CD4-positive, CD25-positive, alpha-beta regulatory T cell (primary cell): ENCODE measurements at regions not wholly inside any gene's neighbourhood (a gene's known extent, or its start where the extent isn't known, plus 50 kb on each side); places are given as distances from the start of the nearest gene placed in this dataset.

Experiments
- ATAC-seq, 2 donors: fragments of 150-1000 bp; cut with Tn5 transposase; one replicate each; pipeline ENCODE4 v1.10.0; 2021; ENCODE audit warnings: low read depth in 2 of 2, moderate number of reproducible peaks in 2 of 2, moderate library complexity in 1 of 2
- DNase-seq, 3 donors: peaks; one replicate each; pipeline versions ENCODE4 v3.0.0 to v3.0.0-alpha.2; 2012 to 2022; ENCODE audit warnings: mixed read lengths in 1 of 3
- H3K27ac ChIP-seq: one replicate; pipeline ENCODE4 v1.7.0; 2013; ENCODE audit warnings: mild to moderate bottlenecking, low read length; ENCODE audit not compliant: insufficient read depth, poor library complexity, severe bottlenecking
- H3K27me3 ChIP-seq: one replicate; pipeline ENCODE4 v1.7.0; 2013; ENCODE audit warnings: low read length; ENCODE audit not compliant: control insufficient read depth, insufficient read depth
- H3K36me3 ChIP-seq: one replicate; pipeline ENCODE4 v1.7.0; 2013; ENCODE audit warnings: mild to moderate bottlenecking, low read length, moderate library complexity; ENCODE audit not compliant: control insufficient read depth, insufficient read depth
- H3K4me1 ChIP-seq: 2 replicates; pipeline ENCODE4 v1.7.0; 2013; ENCODE audit warnings: mild to moderate bottlenecking, low read length; ENCODE audit not compliant: insufficient read depth, control insufficient read depth, poor library complexity, severe bottlenecking
- H3K4me3 ChIP-seq: one replicate; pipeline ENCODE4 v1.7.0; 2013; ENCODE audit warnings: low read depth, mild to moderate bottlenecking, low read length, moderate library complexity
- H3K9me3 ChIP-seq, 2 experiments: 1 replicate in 1 of 2; 2 replicates in 1 of 2; pipeline ENCODE4 v1.7.0; 2013; ENCODE audit warnings: low read length in 2 of 2, mild to moderate bottlenecking in 1 of 2, moderate library complexity in 1 of 2; ENCODE audit not compliant: control insufficient read depth in 2 of 2
- H3K27ac Mint-ChIP-seq, 3 donors: one replicate each; pipeline ENCODE4 v1.8.0; 2020 to 2022; ENCODE audit warnings: mild to moderate bottlenecking in 3 of 3, mixed read lengths in 3 of 3, moderate library complexity in 2 of 3
- H3K27me3 Mint-ChIP-seq: one replicate; pipeline ENCODE4 v1.8.0; 2022; ENCODE audit warnings: mild to moderate bottlenecking, mixed read lengths
- H3K36me3 Mint-ChIP-seq: one replicate; pipeline ENCODE4 v1.8.0; 2020; ENCODE audit warnings: mixed read lengths
- H3K4me1 Mint-ChIP-seq, 4 donors: one replicate each; pipeline ENCODE4 v1.8.0; 2020 to 2022; ENCODE audit warnings: mixed read lengths in 4 of 4, mild to moderate bottlenecking in 1 of 4
- H3K4me3 Mint-ChIP-seq, 4 donors: one replicate each; pipeline ENCODE4 v1.8.0; 2020 to 2022; ENCODE audit warnings: mild to moderate bottlenecking in 4 of 4, mixed read lengths in 4 of 4, moderate library complexity in 3 of 4
- H3K9me3 Mint-ChIP-seq, 7 donors: one replicate each; pipeline ENCODE4 v1.8.0; 2020 to 2022; ENCODE audit warnings: mixed read lengths in 7 of 7, mild to moderate bottlenecking in 3 of 7, moderate library complexity in 2 of 7

DNA sequence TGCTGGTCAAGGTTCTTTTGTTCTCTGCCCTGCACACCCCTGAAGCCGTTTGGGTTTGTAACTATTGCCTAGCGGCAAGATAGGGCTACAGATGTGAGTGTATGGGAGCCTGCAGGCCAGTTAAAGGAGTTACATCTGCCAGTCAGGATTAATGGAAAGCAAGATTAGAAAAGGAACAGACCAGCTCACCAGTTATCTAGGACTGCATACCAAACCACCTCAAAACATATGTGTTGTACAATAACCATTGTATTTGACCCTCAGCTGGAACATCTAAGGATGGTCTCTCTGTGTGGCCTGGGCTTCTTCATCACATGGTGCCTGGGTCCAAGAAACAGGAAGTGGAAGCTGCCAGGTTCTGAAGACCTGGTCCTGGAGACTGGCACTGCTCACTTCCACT is 52.5 kb upstream of the FBXO28 start:
- DNase-seq = no peak
- no peak for ATAC-seq
- H3K4me1 ChIP-seq = no peaks in the 10 kb centered on the region
- H3K4me3 Mint-ChIP-seq = no peak overlapping the region
- peaks cover 0 to 2% (median 0%) of the 10 kb centered on the region in 7 donors for H3K9me3 Mint-ChIP-seq
- no peaks in the 10 kb centered on the region for H3K36me3 ChIP-seq
- peaks cover 22% of the 10 kb centered on the region for H3K27me3 Mint-ChIP-seq
- no peaks in the 10 kb centered on the region for H3K9me3 ChIP-seq
- H3K4me1 Mint-ChIP-seq = peaks cover 0 to 6% (median under 1%) of the 10 kb centered on the region in 4 donors
- no peak overlapping the region for H3K27ac Mint-ChIP-seq
- H3K36me3 Mint-ChIP-seq = no peaks in the 10 kb centered on the region
- no peak overlapping the region for H3K4me3 ChIP-seq
- no peak overlapping the region for H3K27ac ChIP-seq
- H3K27me3 ChIP-seq = peaks cover 10% of the 10 kb centered on the region

DNA sequence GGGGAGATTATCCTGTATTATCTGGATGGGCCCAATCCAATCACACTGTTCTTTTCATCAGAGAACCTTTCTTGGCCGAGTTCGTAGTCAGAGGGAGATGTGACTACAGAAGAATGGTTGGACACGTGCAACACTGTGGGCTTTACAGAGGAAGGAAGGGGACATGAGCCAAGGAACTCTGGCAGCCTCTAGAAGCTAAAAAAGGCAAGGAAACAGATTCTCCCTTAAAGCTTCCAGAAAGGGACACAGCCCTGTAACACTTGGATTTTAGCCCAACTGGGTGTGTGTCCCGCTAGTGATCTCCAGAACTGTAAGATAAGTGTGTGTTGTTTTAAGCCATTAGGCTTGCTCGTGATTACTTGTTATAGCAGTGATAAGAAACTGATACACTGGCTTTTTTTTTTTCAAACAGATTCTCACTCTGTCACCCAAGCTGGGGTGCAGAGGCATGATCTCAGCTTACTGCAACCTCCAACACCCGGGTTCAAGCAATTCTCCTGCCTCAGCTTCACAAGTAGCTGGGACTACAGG is 53.9 kb upstream of the FBXO28 start:
- Mint-ChIP-seq H3K9me3 (peaks cover 0 to 2% (median 0%) of the 10 kb centered on the region in 7 donors), H3K27ac (no peak overlapping the region), H3K36me3 (no peaks in the 10 kb centered on the region), H3K4me3 (no peak overlapping the region), H3K27me3 (peaks cover 18% of the 10 kb centered on the region), H3K4me1 (peaks cover 0 to under 1% (median 0%) of the 10 kb centered on the region in 4 donors)
- Histone ChIP-seq H3K9me3 (no peaks in the 10 kb centered on the region), H3K4me3 (no peak overlapping the region), H3K27ac (no peak overlapping the region), H3K36me3 (no peaks in the 10 kb centered on the region), H3K27me3 (peaks cover 10% of the 10 kb centered on the region), H3K4me1 (no peaks in the 10 kb centered on the region)
- ATAC-seq = no peak
- no peak for DNase-seq

DNA sequence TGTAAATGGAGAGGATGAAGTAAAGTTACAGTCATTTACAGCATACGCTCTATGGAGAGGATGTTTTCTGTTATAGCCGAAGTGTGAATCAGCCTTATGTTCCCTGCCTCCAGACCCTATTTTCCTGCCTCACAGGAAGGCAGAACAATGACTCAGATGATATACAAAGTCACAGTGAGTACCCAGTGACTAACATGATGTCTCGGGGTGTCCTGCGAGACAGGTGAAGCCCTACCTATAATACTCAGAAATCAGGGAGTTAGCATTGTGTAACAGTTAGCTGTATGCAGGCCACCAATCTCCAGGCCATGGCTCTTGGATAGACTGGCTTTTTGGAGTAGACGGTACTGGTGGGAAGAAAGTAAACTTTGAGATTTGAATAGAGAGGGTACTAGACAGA is 55.6 kb upstream of the FBXO28 start:
- Mint-ChIP-seq H3K27ac (no peak overlapping the region), H3K27me3 (peaks cover 19% of the 10 kb centered on the region), H3K9me3 (no peaks in the 10 kb centered on the region), H3K4me1 (no peaks in the 10 kb centered on the region), H3K4me3 (no peak overlapping the region), H3K36me3 (no peaks in the 10 kb centered on the region)
- ATAC-seq (no peak), DNase-seq (no peak)
- H3K4me3 ChIP-seq = no peak overlapping the region
- H3K27ac ChIP-seq = no peak overlapping the region
- H3K27me3 ChIP-seq = peaks cover 11% of the 10 kb centered on the region
- no peaks in the 10 kb centered on the region for H3K9me3 ChIP-seq
- H3K36me3 ChIP-seq = no peaks in the 10 kb centered on the region
- H3K4me1 ChIP-seq = no peaks in the 10 kb centered on the region

DNA sequence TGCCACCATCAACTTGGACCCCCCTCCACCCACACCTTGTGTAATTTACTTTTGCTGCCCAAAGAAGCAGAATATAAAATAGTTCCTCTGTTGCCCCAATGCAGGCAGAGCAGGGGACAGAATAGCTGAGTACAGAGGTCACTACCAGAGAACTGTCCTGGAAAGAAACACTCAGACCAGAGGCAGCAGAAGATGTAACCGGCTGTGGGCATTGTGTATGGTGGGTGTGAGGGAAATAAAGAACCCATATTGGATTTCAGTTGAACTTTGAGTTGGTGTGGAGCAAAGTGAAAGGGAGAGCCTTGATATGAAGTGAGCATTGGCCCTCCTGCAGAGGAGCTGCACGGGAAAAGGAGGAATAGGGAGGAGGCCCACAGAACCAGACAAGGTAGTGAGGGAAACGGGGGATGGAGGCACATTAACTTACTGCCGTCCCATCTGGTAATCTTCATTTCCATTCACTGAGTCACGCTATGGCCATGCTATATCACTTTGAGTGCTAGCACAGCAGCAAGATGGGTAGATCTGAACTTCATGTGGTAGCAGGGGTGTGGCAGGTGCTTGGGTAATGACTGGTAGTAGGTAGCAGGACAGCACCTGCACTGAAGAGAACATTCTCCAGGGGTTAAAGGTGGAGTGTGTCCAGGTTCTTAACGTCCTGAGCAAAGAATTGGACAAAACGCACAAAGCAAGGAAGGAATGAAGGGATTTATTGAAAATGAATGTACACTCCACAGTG is 56.3 kb upstream of the FBXO28 start:
- DNase-seq = no peak
- Mint-ChIP-seq H3K36me3 (no peaks in the 10 kb centered on the region), H3K27me3 (peaks cover 19% of the 10 kb centered on the region), H3K9me3 (no peaks in the 10 kb centered on the region), H3K4me1 (no peaks in the 10 kb centered on the region), H3K4me3 (no peak overlapping the region), H3K27ac (no peak overlapping the region)
- ATAC-seq = no peak
- no peaks in the 10 kb centered on the region for H3K36me3 ChIP-seq
- H3K27ac ChIP-seq = no peak overlapping the region
- no peaks in the 10 kb centered on the region for H3K4me1 ChIP-seq
- peaks cover 9% of the 10 kb centered on the region for H3K27me3 ChIP-seq
- H3K9me3 ChIP-seq = no peaks in the 10 kb centered on the region
- H3K4me3 ChIP-seq = no peak overlapping the region

DNA sequence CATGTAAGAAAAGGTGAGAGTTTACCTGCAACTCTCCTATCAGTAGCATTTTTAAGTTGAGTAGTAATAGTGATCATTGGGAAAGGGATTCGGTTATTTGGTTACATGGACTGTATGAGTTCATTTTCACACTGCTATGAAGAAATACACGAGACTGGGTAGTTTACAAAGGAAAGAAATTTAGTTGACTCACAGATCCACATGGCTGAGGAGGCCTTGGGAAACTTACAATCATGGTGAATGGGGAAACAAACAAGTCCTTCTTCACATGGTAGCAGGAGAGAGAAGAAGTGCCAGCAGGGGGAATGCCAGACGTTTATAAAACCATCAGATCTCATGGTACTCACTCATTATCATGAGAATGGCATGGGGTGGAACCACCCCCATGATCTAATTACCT is 59.3 kb upstream of the FBXO28 start:
- no peaks in the 10 kb centered on the region for H3K36me3 Mint-ChIP-seq
- Histone ChIP-seq H3K9me3 (no peaks in the 10 kb centered on the region), H3K36me3 (no peaks in the 10 kb centered on the region), H3K4me1 (no peaks in the 10 kb centered on the region), H3K27me3 (peaks cover 3% of the 10 kb centered on the region), H3K27ac (no peak overlapping the region), H3K4me3 (no peak overlapping the region)
- no peaks in the 10 kb centered on the region for H3K4me1 Mint-ChIP-seq
- H3K4me3 Mint-ChIP-seq = no peak overlapping the region
- DNase-seq (no peak), ATAC-seq (no peak)
- peaks cover 20% of the 10 kb centered on the region for H3K27me3 Mint-ChIP-seq
- no peak overlapping the region for H3K27ac Mint-ChIP-seq
- H3K9me3 Mint-ChIP-seq = no peaks in the 10 kb centered on the region

DNA sequence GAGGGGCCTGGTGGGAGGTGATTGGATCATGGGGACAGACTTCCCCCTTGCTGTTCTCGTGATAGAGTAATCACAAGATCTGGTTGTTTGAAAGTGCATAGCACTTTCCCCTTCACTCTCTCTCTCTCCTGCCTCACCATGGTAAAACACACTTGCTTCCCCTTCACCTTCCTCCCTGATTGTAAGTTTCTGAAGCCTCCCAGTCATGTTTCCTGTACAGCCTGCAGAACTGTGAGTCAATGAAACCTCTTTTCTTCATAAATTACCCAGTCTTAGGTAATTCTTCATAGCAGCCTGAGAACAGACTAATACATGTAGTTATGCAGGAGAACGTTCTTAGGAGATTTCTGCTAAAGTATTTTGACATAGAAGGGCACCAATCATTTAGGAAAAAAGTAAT is 59.9 kb upstream of the FBXO28 start:
- DNase-seq (no peak), ATAC-seq (no peak)
- no peaks in the 10 kb centered on the region for H3K4me1 ChIP-seq
- no peak overlapping the region for H3K4me3 ChIP-seq
- no peak overlapping the region for H3K4me3 Mint-ChIP-seq
- no peaks in the 10 kb centered on the region for H3K4me1 Mint-ChIP-seq
- no peak overlapping the region for H3K27ac ChIP-seq
- peaks cover 20% of the 10 kb centered on the region for H3K27me3 Mint-ChIP-seq
- no peaks in the 10 kb centered on the region for H3K9me3 ChIP-seq
- no peaks in the 10 kb centered on the region for H3K36me3 Mint-ChIP-seq
- H3K27ac Mint-ChIP-seq = no peak overlapping the region
- no peaks in the 10 kb centered on the region for H3K36me3 ChIP-seq
- peaks cover 3% of the 10 kb centered on the region for H3K27me3 ChIP-seq
- H3K9me3 Mint-ChIP-seq = no peaks in the 10 kb centered on the region

DNA sequence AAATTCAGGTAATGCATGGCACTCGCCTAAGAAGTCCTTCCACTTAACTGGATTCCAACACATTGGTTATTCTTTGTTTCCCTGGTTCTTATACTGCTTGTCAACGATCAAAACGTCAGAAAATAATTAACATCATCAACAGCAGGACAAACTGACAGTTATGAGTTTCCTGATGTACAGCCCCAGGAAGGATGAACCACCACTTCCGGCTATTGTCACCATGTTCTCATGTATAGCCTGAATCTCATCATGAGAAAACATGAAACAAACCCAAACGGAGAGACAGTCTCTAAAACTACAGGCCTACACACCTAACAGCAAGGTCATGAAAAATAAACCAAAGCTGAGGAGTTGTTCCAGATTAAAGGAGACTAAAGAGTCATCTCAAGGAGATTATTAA is 60.5 kb upstream of the FBXO28 start:
- peaks cover 20% of the 10 kb centered on the region for H3K27me3 Mint-ChIP-seq
- Histone ChIP-seq H3K27ac (no peak overlapping the region), H3K4me3 (no peak overlapping the region), H3K27me3 (peaks cover 3% of the 10 kb centered on the region), H3K9me3 (no peaks in the 10 kb centered on the region), H3K36me3 (no peaks in the 10 kb centered on the region), H3K4me1 (no peaks in the 10 kb centered on the region)
- no peaks in the 10 kb centered on the region for H3K4me1 Mint-ChIP-seq
- ATAC-seq (no peak), DNase-seq (no peak)
- no peaks in the 10 kb centered on the region for H3K9me3 Mint-ChIP-seq
- no peaks in the 10 kb centered on the region for H3K36me3 Mint-ChIP-seq
- H3K4me3 Mint-ChIP-seq = no peak overlapping the region
- H3K27ac Mint-ChIP-seq = no peak overlapping the region

DNA sequence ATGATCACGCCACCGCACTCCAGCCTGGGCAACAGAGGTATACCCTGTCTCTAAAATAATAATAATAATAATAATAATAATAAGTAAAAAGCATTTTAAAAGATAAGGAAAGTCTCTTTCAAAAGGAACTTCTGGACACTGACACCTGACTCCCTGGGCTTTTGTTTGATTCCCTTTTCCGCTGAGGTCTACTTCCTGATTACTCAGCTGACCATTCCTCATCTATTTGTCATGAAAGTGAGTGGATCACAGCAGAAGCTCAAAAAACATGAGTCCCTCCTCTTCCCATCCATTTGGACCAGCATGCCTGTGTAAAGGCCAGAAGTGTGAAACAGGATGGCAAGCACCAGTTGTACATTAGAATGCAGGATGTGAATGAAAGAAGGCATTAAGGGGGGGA is 61.1 kb upstream of the FBXO28 start:
- Mint-ChIP-seq H3K36me3 (no peaks in the 10 kb centered on the region), H3K4me1 (no peaks in the 10 kb centered on the region), H3K4me3 (no peak overlapping the region), H3K27ac (no peak overlapping the region), H3K9me3 (no peaks in the 10 kb centered on the region), H3K27me3 (peaks cover 20% of the 10 kb centered on the region)
- peaks cover 3% of the 10 kb centered on the region for H3K27me3 ChIP-seq
- no peaks in the 10 kb centered on the region for H3K4me1 ChIP-seq
- DNase-seq = no peak
- ATAC-seq = no peak
- H3K36me3 ChIP-seq = no peaks in the 10 kb centered on the region
- H3K27ac ChIP-seq = no peak overlapping the region
- H3K4me3 ChIP-seq = no peak overlapping the region
- H3K9me3 ChIP-seq = no peaks in the 10 kb centered on the region
